ENCODE measurements at regions not wholly inside any gene's neighbourhood (a gene's known extent, or its start where the extent isn't known, plus 50 kb on each side); places are given as distances from the start of the nearest gene placed in this dataset.

DNA sequence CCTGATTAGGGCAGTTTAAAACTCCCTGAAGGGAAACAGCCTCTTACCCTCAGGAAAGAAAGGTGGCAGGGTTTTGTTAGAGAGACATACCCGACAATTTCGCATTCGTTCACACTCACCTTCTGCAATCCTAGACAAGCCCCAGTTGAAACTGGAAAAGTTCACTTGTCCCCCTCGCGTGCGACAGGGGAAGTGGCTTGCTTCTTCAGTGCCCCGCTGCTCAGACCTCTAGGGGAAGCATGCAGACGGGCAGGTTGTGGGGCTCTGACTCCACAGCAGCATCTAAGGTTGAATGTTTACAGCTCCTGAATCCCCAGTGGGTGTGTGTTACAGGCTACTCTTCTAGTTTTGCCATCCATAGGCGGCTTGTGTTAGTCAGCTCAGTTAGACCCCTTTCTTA lies 575.7 kb upstream of the ACO1 start:
- H3K4me1 ChIP-seq (ENCODE audit: control insufficient read depth in 1 of 2, insufficient read depth in 2 of 2, low read length in 2 of 2) = no peaks in the 10 kb centered on the region
- H3K9me2 ChIP-seq (ENCODE audit: insufficient read depth) = no peaks in the 10 kb centered on the region
- no peak for TF ChIP-seq EZH2phosphoT487 (IDR thresholded peaks at IDR 0.05; ENCODE audit: borderline replicate concordance)
- no peak for TF ChIP-seq JUND (IDR thresholded peaks at IDR 0.05)
- TF ChIP-seq POLR2AphosphoS5 (IDR thresholded peaks at IDR 0.05; ENCODE audit: low read depth, low read length) = no peak
- TF ChIP-seq EZH2 (IDR thresholded peaks at IDR 0.05) = no peak
- H4K20me1 ChIP-seq (ENCODE audit: insufficient read depth) = no peaks in the 10 kb centered on the region
- H3K9me3 ChIP-seq (ENCODE audit: control insufficient read depth in 1 of 2, insufficient read depth in 1 of 2, low read depth in 1 of 2, low read length in 2 of 2) = no peaks in the 10 kb centered on the region
- RAD21 ChIA-PET (ENCODE audit: low non-redundant PET in 1 of 2, low total read pairs in 2 of 2, uncharacterized antibody in 2 of 2, unreplicated experiment in 2 of 2) = no interaction called here
- intact Hi-C loops (cut with micrococcal nuclease) = loop anchor here (5.0 kb wide), 1 partner anchor 444 kb away; no protein-coding TSS in a partner anchor
- H3K4me2 ChIP-seq (ENCODE audit: low read length) = no peak overlapping the region
- ATAC-seq = no peak
- H2AFZ ChIP-seq (ENCODE audit: low read depth, low read length, poor library complexity, severe bottlenecking) = no peak overlapping the region
- H3K79me2 ChIP-seq (ENCODE audit: insufficient read depth, low read length) = no peaks in the 10 kb centered on the region
- no peak for DNase-seq (ENCODE audit: low read depth, low spot score)
- no peaks in the 10 kb centered on the region for H3K36me3 ChIP-seq (ENCODE audit: control insufficient read depth in 1 of 2, insufficient read depth in 2 of 2, low read length in 2 of 2)
- BruUV-seq (replicated peaks) = no TSS peak
- H3K27me3 ChIP-seq (ENCODE audit: insufficient read depth, low read length) = no peaks in the 10 kb centered on the region
- CTCF ChIA-PET = no interaction called here
- H3K27ac ChIP-seq (ENCODE audit: low read depth, low read length) = no peak overlapping the region
- H3K4me3 ChIP-seq (replicated peaks in 1 of 2; ENCODE audit: low read depth in 1 of 2, low read length in 2 of 2) = no peak overlapping the region
- POLR2A ChIA-PET = no interaction called here
- no peak overlapping the region for H3K9ac ChIP-seq (ENCODE audit: low read length)

DNA sequence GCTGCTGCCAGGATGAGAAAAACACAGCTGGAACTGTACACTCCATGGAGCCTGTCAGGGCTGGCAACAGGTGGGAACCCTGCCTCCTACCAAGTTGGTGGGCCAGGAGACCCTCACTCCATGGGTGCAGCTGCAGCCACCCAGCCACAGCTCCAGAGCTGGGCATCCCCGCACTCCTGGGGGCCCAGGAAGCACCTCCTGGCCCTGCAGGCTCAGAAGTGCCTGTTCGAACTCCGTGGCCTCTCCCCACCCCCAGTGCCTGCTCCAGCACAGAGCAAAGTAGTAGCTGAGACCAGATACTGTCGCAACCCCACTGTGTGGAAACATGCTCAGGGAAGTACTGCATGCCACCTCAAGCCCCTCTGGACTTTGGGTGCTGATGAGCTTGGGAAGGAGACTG lies 564.0 kb upstream of the ACO1 start:
- Histone ChIP-seq H3K36me3 (ENCODE audit: control insufficient read depth in 1 of 2, insufficient read depth in 2 of 2, low read length in 2 of 2) (no peaks in the 10 kb centered on the region), H3K4me1 (ENCODE audit: control insufficient read depth in 1 of 2, insufficient read depth in 2 of 2, low read length in 2 of 2) (no peaks in the 10 kb centered on the region), H3K27me3 (ENCODE audit: insufficient read depth, low read length) (no peaks in the 10 kb centered on the region), H3K9me2 (ENCODE audit: insufficient read depth) (no peaks in the 10 kb centered on the region), H3K4me2 (ENCODE audit: low read length) (no peak overlapping the region), H2AFZ (ENCODE audit: low read depth, low read length, poor library complexity, severe bottlenecking) (no peak overlapping the region), H3K27ac (ENCODE audit: low read depth, low read length) (no peak overlapping the region), H3K79me2 (ENCODE audit: insufficient read depth, low read length) (no peaks in the 10 kb centered on the region), H3K9me3 (ENCODE audit: control insufficient read depth in 1 of 2, insufficient read depth in 1 of 2, low read depth in 1 of 2, low read length in 2 of 2) (peaks cover 3 to 6% of the 10 kb centered on the region in 2 experiments; a peak in 2 of 4 replicates), H3K9ac (ENCODE audit: low read length) (no peak overlapping the region), H4K20me1 (ENCODE audit: insufficient read depth) (no peaks in the 10 kb centered on the region), H3K4me3 (replicated peaks in 1 of 2; ENCODE audit: low read depth in 1 of 2, low read length in 2 of 2) (no peak overlapping the region)
- ATAC-seq (no peak), DNase-seq (ENCODE audit: low read depth, low spot score) (no peak)
- no TSS peak for BruUV-seq (replicated peaks)
- no peak for TF ChIP-seq SP1 (IDR thresholded peaks at IDR 0.05; ENCODE audit: low read depth)
- no peak for TF ChIP-seq ZFX (IDR thresholded peaks at IDR 0.05)
- TF ChIP-seq, protein P1, sequence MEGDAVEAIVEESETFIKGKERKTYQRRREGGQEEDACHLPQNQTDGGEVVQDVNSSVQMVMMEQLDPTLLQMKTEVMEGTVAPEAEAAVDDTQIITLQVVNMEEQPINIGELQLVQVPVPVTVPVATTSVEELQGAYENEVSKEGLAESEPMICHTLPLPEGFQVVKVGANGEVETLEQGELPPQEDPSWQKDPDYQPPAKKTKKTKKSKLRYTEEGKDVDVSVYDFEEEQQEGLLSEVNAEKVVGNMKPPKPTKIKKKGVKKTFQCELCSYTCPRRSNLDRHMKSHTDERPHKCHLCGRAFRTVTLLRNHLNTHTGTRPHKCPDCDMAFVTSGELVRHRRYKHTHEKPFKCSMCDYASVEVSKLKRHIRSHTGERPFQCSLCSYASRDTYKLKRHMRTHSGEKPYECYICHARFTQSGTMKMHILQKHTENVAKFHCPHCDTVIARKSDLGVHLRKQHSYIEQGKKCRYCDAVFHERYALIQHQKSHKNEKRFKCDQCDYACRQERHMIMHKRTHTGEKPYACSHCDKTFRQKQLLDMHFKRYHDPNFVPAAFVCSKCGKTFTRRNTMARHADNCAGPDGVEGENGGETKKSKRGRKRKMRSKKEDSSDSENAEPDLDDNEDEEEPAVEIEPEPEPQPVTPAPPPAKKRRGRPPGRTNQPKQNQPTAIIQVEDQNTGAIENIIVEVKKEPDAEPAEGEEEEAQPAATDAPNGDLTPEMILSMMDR (IDR thresholded peaks at IDR 0.05 in 2 of 3, conservative IDR thresholded peaks at IDR 0.05 in 1 of 3; ENCODE audit: borderline replicate concordance in 1 of 3, insufficient read depth in 1 of 3, low read depth in 2 of 3, low read length in 2 of 3) = no peak
- intact Hi-C loops (cut with micrococcal nuclease) = no loop called here
- POLR2A ChIA-PET = no interaction called here
- CTCF ChIA-PET = no interaction called here
- RAD21 ChIA-PET (ENCODE audit: low non-redundant PET in 1 of 2, low total read pairs in 2 of 2, uncharacterized antibody in 2 of 2, unreplicated experiment in 2 of 2) = no interaction called here
